ENCODE measurements at regions not wholly inside any gene's neighbourhood (a gene's known extent, or its start where the extent isn't known, plus 50 kb on each side); places are given as distances from the start of the nearest gene placed in this dataset.

- Mint-ChIP-seq H3K27ac (ENCODE audit: unreplicated experiment) (no peak overlapping the region), H3K27me3 (ENCODE audit: low read depth) (peaks cover 82% of the 10 kb centered on the region), H3K36me3 (ENCODE audit: low read depth) (no peaks in the 10 kb centered on the region), H3K4me3 (ENCODE audit: unreplicated experiment) (no peak overlapping the region), H3K9me3 (ENCODE audit: low read depth) (no peaks in the 10 kb centered on the region), H3K4me1 (ENCODE audit: low read depth) (no peaks in the 10 kb centered on the region)
- TF ChIP-seq, protein P1, sequence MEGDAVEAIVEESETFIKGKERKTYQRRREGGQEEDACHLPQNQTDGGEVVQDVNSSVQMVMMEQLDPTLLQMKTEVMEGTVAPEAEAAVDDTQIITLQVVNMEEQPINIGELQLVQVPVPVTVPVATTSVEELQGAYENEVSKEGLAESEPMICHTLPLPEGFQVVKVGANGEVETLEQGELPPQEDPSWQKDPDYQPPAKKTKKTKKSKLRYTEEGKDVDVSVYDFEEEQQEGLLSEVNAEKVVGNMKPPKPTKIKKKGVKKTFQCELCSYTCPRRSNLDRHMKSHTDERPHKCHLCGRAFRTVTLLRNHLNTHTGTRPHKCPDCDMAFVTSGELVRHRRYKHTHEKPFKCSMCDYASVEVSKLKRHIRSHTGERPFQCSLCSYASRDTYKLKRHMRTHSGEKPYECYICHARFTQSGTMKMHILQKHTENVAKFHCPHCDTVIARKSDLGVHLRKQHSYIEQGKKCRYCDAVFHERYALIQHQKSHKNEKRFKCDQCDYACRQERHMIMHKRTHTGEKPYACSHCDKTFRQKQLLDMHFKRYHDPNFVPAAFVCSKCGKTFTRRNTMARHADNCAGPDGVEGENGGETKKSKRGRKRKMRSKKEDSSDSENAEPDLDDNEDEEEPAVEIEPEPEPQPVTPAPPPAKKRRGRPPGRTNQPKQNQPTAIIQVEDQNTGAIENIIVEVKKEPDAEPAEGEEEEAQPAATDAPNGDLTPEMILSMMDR (IDR thresholded peaks at IDR 0.05): no peak
- DNase-seq (ENCODE audit: low spot score): no peak
These were observed 69.5 kb upstream of the UNC5A start for GRCh38 chr5:176740702-176741496.

- Mint-ChIP-seq H3K4me1 (ENCODE audit: low read depth) (no peaks in the 10 kb centered on the region), H3K27me3 (ENCODE audit: low read depth) (peaks cover 81% of the 10 kb centered on the region), H3K27ac (ENCODE audit: unreplicated experiment) (no peak overlapping the region), H3K4me3 (ENCODE audit: unreplicated experiment) (no peak overlapping the region), H3K36me3 (ENCODE audit: low read depth) (no peaks in the 10 kb centered on the region), H3K9me3 (ENCODE audit: low read depth) (no peaks in the 10 kb centered on the region)
- DNase-seq (ENCODE audit: low spot score): peak; percentile 65
- TF ChIP-seq, protein P1 (IDR thresholded peaks at IDR 0.05): no peak
These were observed 68.7 kb upstream of the UNC5A start for GRCh38 chr5:176741561-176742211.

- Mint-ChIP-seq H3K4me1 (ENCODE audit: low read depth) (no peaks in the 10 kb centered on the region), H3K27me3 (ENCODE audit: low read depth) (peaks cover 80% of the 10 kb centered on the region), H3K4me3 (ENCODE audit: unreplicated experiment) (no peak overlapping the region), H3K9me3 (ENCODE audit: low read depth) (no peaks in the 10 kb centered on the region), H3K27ac (ENCODE audit: unreplicated experiment) (no peak overlapping the region), H3K36me3 (ENCODE audit: low read depth) (no peaks in the 10 kb centered on the region)
- TF ChIP-seq, protein P1 (IDR thresholded peaks at IDR 0.05): no peak
- no peak for DNase-seq (ENCODE audit: low spot score)
These were observed 67.9 kb upstream of the UNC5A start for GRCh38 chr5:176742246-176743105.

- Mint-ChIP-seq H3K27me3 (ENCODE audit: low read depth) (peaks cover 80% of the 10 kb centered on the region), H3K9me3 (ENCODE audit: low read depth) (no peaks in the 10 kb centered on the region), H3K4me1 (ENCODE audit: low read depth) (no peaks in the 10 kb centered on the region), H3K4me3 (ENCODE audit: unreplicated experiment) (no peak overlapping the region), H3K36me3 (ENCODE audit: low read depth) (no peaks in the 10 kb centered on the region), H3K27ac (ENCODE audit: unreplicated experiment) (no peak overlapping the region)
- TF ChIP-seq, protein P1 (IDR thresholded peaks at IDR 0.05): no peak
- DNase-seq (ENCODE audit: low spot score): peak; percentile 77
These were observed 67.1 kb upstream of the UNC5A start for GRCh38 chr5:176743136-176743861.
